H9 (cell line): ENCODE measurements at regions not wholly inside any gene's neighbourhood (a gene's known extent, or its start where the extent isn't known, plus 50 kb on each side); places are given as distances from the start of the nearest gene placed in this dataset.

Experiments used
- DNase-seq: peaks from one replicate; pipeline ENCODE4 v3.0.0-alpha.2; 2017
- H2AFZ ChIP-seq: one replicate; pipeline ENCODE4 v1.6.1; 2013; ENCODE audit warnings: mild to moderate bottlenecking, low read length, control low read depth, moderate library complexity
- H2AK5ac ChIP-seq: 2 replicates; pipeline ENCODE4 v1.6.1; 2013; ENCODE audit warnings: low read length, control low read depth, mixed read lengths; ENCODE audit not compliant: insufficient read length
- H2BK120ac ChIP-seq: one replicate; pipeline ENCODE4 v1.6.1; 2013; ENCODE audit warnings: low read depth, mild to moderate bottlenecking, low read length, control low read depth, inconsistent platforms; ENCODE audit not compliant: poor library complexity, severe bottlenecking
- H2BK12ac ChIP-seq: 2 replicates; pipeline ENCODE4 v1.6.1; 2013; ENCODE audit warnings: low read length, control low read depth, mixed read lengths, low read depth; ENCODE audit not compliant: insufficient read length
- H2BK15ac ChIP-seq: 2 replicates; pipeline ENCODE4 v1.6.1; 2013; ENCODE audit warnings: low read depth, low read length, control low read depth
- H2BK20ac ChIP-seq: one replicate; pipeline ENCODE4 v1.6.1; 2013; ENCODE audit warnings: low read depth, mild to moderate bottlenecking, low read length, control low read depth, inconsistent platforms; ENCODE audit not compliant: poor library complexity, severe bottlenecking
- H2BK5ac ChIP-seq: 2 replicates; pipeline ENCODE4 v1.6.1; 2013; ENCODE audit warnings: low read length, control low read depth, mixed read lengths; ENCODE audit not compliant: insufficient read length
- H3K14ac ChIP-seq: 2 replicates; pipeline ENCODE4 v1.6.1; 2013; ENCODE audit warnings: low read length, control low read depth; ENCODE audit not compliant: insufficient read depth
- H3K18ac ChIP-seq: 2 replicates; pipeline ENCODE4 v1.6.1; 2013; ENCODE audit warnings: low read depth, mild to moderate bottlenecking, mixed read lengths, low read length, control low read depth; ENCODE audit not compliant: insufficient read length
- H3K23ac ChIP-seq: 2 replicates; pipeline ENCODE4 v1.6.1; 2013; ENCODE audit warnings: low read length, control low read depth, mixed read lengths, low read depth; ENCODE audit not compliant: insufficient read length
- H3K23me2 ChIP-seq: 2 replicates; pipeline ENCODE4 v1.6.1; 2013; ENCODE audit warnings: low read depth, mild to moderate bottlenecking, mixed read lengths, low read length, control low read depth; ENCODE audit not compliant: insufficient read length, poor library complexity, severe bottlenecking
- H3K27ac ChIP-seq: 2 replicates; pipeline ENCODE4 v1.5.1; 2013; ENCODE audit warnings: low read length, control low read depth, mixed read lengths, low read depth; ENCODE audit not compliant: insufficient read length
- H3K27me3 ChIP-seq: 2 replicates; pipeline ENCODE4 v1.6.1; 2013; ENCODE audit warnings: low read length, control low read depth, inconsistent platforms; ENCODE audit not compliant: insufficient read depth
- H3K4ac ChIP-seq: 2 replicates; pipeline ENCODE4 v1.6.1; 2013; ENCODE audit warnings: low read depth, mild to moderate bottlenecking, control low read depth, inconsistent platforms, low read length, moderate library complexity
- H3K4me1 ChIP-seq: 2 replicates; pipeline ENCODE4 v1.6.1; 2013; ENCODE audit warnings: low read length, control low read depth, inconsistent platforms; ENCODE audit not compliant: insufficient read depth
- H3K4me2 ChIP-seq: 2 replicates; pipeline ENCODE4 v1.6.1; 2013; ENCODE audit warnings: low read length, control low read depth, mixed read lengths; ENCODE audit not compliant: insufficient read length, insufficient read depth
- H3K56ac ChIP-seq: 2 replicates; pipeline ENCODE4 v1.6.1; 2013; ENCODE audit warnings: low read depth, mild to moderate bottlenecking, mixed read lengths, low read length, control low read depth; ENCODE audit not compliant: insufficient read length
- H3K79me1 ChIP-seq: 2 replicates; pipeline ENCODE4 v1.6.1; 2013; ENCODE audit warnings: low read depth, mild to moderate bottlenecking, moderate library complexity, low read length, control low read depth, inconsistent platforms; ENCODE audit not compliant: insufficient read depth, poor library complexity, severe bottlenecking
- H3K79me2 ChIP-seq: 2 replicates; pipeline ENCODE4 v1.6.1; 2013; ENCODE audit warnings: low read length, control low read depth, inconsistent platforms; ENCODE audit not compliant: insufficient read depth
- H3K9ac ChIP-seq: 2 replicates; pipeline ENCODE4 v1.6.1; 2013; ENCODE audit warnings: low read length, control low read depth, mixed read lengths; ENCODE audit not compliant: insufficient read length; ENCODE audit errors: extremely low read depth
- H3K9me3 ChIP-seq: one replicate; pipeline ENCODE4 v1.6.1; 2013; ENCODE audit warnings: low read depth, low read length, inconsistent platforms; ENCODE audit not compliant: control insufficient read depth
- H3T11ph ChIP-seq: one replicate; pipeline ENCODE4 v1.6.1; 2013; ENCODE audit warnings: mild to moderate bottlenecking, low read length, control low read depth, inconsistent platforms
- H4K20me1 ChIP-seq: one replicate; pipeline ENCODE4 v1.6.1; 2013; ENCODE audit not compliant: control insufficient read depth, insufficient read length, insufficient read depth
- H4K5ac ChIP-seq: 2 replicates; pipeline ENCODE4 v1.6.1; 2013; ENCODE audit warnings: low read depth, mild to moderate bottlenecking, mixed read lengths, low read length, control low read depth; ENCODE audit not compliant: insufficient read length
- H4K8ac ChIP-seq: replicated peaks from 2 replicates; pipeline ENCODE4 v1.6.1; 2013; ENCODE audit warnings: low read length, control low read depth, mixed read lengths, low read depth; ENCODE audit not compliant: insufficient read length
- H4K91ac ChIP-seq: 2 replicates; pipeline ENCODE4 v1.6.1; 2013; ENCODE audit warnings: low read depth, mild to moderate bottlenecking, moderate library complexity, mixed read lengths, low read length, control low read depth; ENCODE audit not compliant: insufficient read length
- H3K27ac Mint-ChIP-seq, 3 experiments: 2 replicates in 2 of 3; 3 replicates in 1 of 3; pipeline ENCODE4 v1.8.0; 2020 to 2021; ENCODE audit warnings: mixed read lengths in 3 of 3, mild to moderate bottlenecking in 1 of 3, moderate library complexity in 1 of 3
- H3K27me3 Mint-ChIP-seq: 2 replicates; pipeline ENCODE4 v1.8.0; 2021; ENCODE audit warnings: low read depth, mild to moderate bottlenecking, moderate library complexity, mixed read lengths
- H3K36me3 Mint-ChIP-seq, 3 experiments: 2 replicates in 2 of 3; 3 replicates in 1 of 3; pipeline ENCODE4 v1.8.0; 2020 to 2021; ENCODE audit warnings: low read depth in 3 of 3, mixed read lengths in 3 of 3; ENCODE audit not compliant: insufficient read depth in 1 of 3
- H3K4me1 Mint-ChIP-seq, 2 experiments: 2 replicates each; pipeline ENCODE4 v1.8.0; 2020; ENCODE audit warnings: mixed read lengths in 2 of 2
- H3K4me3 Mint-ChIP-seq, 2 experiments: 2 replicates in 1 of 2; 3 replicates in 1 of 2; pipeline ENCODE4 v1.8.0; 2020 to 2021; ENCODE audit warnings: mild to moderate bottlenecking in 2 of 2, mixed read lengths in 2 of 2, moderate library complexity in 1 of 2
- H3K9me3 Mint-ChIP-seq, 2 experiments: 2 replicates in 1 of 2; 3 replicates in 1 of 2; pipeline ENCODE4 v1.8.0; 2020; ENCODE audit warnings: mild to moderate bottlenecking in 2 of 2, mixed read lengths in 2 of 2, moderate library complexity in 1 of 2
- CTCF ChIP-seq: fragments of 200-600 bp; sonication (generic); conservative IDR thresholded peaks from 3 replicates; pipeline ENCODE4 v1.8.0; 2021; ENCODE audit warnings: antibody characterized with exemption, mild to moderate bottlenecking
- WGBS: extraction: QIAGEN DNeasy Blood & Tissue Kit; methylation state at CpG from one replicate; pipeline ENCODE4 v1.1.7; 2013; ENCODE audit warnings: missing lambda C conversion rate, low lambda C conversion rate, mixed read lengths; ENCODE audit not compliant: insufficient read length; ENCODE audit errors: extremely low coverage; 5-methylcytosine and 5-hydroxymethylcytosine counted together

GRCh38 chr13:39106216-39107005 lies 68.2 kb downstream of the NHLRC3 start:
- H3K79me2 ChIP-seq = no peaks in the 10 kb centered on the region
- no peak overlapping the region for H2BK20ac ChIP-seq
- H3T11ph ChIP-seq = no peak overlapping the region
- no peak for DNase-seq
- no peak overlapping the region for H2BK5ac ChIP-seq
- H3K27me3 Mint-ChIP-seq = peaks cover 3% of the 10 kb centered on the region; the same call in 1 of the 2 replicates
- no peak overlapping the region for H4K91ac ChIP-seq
- H3K4me1 ChIP-seq = no peaks in the 10 kb centered on the region
- peak overlapping the region in 1 of 3 experiments; percentile 19; a peak in 1 of 7 replicates for H3K27ac Mint-ChIP-seq
- H3K23ac ChIP-seq = no peak overlapping the region
- no CpG with 5 or more reads among the region's 8 CpGs for WGBS
- H3K4me2 ChIP-seq = no peak overlapping the region
- no peak overlapping the region for H2BK120ac ChIP-seq
- no peak overlapping the region for H2BK12ac ChIP-seq
- H2AK5ac ChIP-seq = no peak overlapping the region
- no peak overlapping the region for H3K9ac ChIP-seq
- H4K8ac ChIP-seq = no peak overlapping the region
- no peaks in the 10 kb centered on the region for H3K36me3 Mint-ChIP-seq
- no peaks in the 10 kb centered on the region for H3K23me2 ChIP-seq
- no peak overlapping the region for H4K5ac ChIP-seq
- H4K20me1 ChIP-seq = no peaks in the 10 kb centered on the region
- no peak for TF ChIP-seq CTCF
- no peaks in the 10 kb centered on the region for H3K27me3 ChIP-seq
- H3K9me3 ChIP-seq = no peaks in the 10 kb centered on the region
- H3K14ac ChIP-seq = no peak overlapping the region
- H3K4me3 Mint-ChIP-seq = no peak overlapping the region
- H2AFZ ChIP-seq = no peak overlapping the region
- no peak overlapping the region for H3K18ac ChIP-seq
- H2BK15ac ChIP-seq = no peak overlapping the region
- H3K56ac ChIP-seq = no peak overlapping the region
- no peaks in the 10 kb centered on the region for H3K79me1 ChIP-seq
- H3K9me3 Mint-ChIP-seq = no peaks in the 10 kb centered on the region
- H3K4ac ChIP-seq = no peak overlapping the region
- peaks cover 1 to 2% of the 10 kb centered on the region in 2 experiments; a peak in 2 of 4 replicates for H3K4me1 Mint-ChIP-seq
- no peak overlapping the region for H3K27ac ChIP-seq
